UCSD-AML1 (cell line): ENCODE measurements at regions not wholly inside any gene's neighbourhood (a gene's known extent, or its start where the extent isn't known, plus 50 kb on each side); places are given as distances from the start of the nearest gene placed in this dataset.
"Not testable (repeated sequence)": the region's sequence is repeated elsewhere in the genome, so short reads cannot be mapped to it uniquely, and the experiment has no call there.

Experiments
- DNase-seq: peaks from one replicate; lab custom pipeline; 2025; ENCODE audit not compliant: unreplicated experiment; lab: John Stamatoyannopoulos, UW

GRCh38 chr3:31095255-31095654, 200.8 kb upstream of the GADL1 start:
- DNase-seq: no peak

GRCh38 chr3:31096661-31097395, 202.4 kb upstream of the GADL1 start:
- DNase-seq: no peak

DNA sequence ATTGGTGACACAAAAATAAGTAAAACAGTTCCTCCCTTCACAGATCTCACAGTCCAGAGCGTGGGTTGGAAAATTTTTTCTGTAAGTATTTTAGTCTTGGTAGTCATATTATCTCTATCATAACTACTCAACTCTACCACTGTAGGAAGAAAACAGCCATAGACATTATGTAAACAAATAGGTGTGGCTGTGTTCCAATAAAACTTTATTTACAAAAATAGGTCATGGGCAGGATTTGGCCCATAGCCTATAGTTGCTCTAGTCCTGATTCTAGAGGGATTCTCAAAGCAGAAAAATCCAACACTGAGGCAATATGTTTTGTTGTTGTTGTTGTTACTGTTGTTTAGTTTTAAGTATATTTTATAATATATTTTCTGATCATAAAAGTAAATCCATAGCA, 206.1 kb upstream of the GADL1 start:
- DNase-seq: no peak

- not testable (repeated sequence) for DNase-seq
These were observed 206.8 kb upstream of the GADL1 start for GRCh38 chr3:31101285-31101684.

DNA sequence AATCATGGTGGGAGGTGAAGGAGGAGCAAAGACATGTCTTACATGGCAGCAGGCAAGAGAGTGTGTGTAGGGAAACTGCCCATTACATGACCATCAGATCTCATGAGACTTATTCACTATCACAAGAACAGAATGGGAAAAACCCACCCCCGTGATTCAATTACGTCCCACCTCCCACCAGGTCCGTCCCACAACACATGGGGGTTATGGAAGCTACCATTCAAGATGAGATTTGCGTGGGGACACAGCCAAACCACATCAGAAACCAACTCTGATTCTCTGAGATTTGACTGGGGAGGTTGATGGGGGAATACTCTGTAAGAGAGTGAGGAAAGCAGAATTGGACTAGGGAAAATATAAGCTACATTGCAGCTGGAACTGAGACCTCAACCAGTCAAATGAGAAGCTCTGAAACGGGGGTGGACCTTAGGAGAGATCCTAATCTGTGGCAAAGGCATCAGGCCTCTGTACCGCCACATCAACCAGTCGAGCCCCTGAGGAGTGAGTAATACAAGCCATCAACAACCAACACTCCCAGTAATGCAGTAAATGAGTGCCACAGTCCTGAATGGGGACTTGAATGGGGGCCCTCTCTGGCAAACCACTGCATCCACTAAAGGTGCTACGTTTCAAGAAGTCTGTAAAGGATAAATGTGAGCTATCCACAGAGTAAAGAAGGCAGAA, 207.9 kb upstream of the GADL1 start:
- no peak for DNase-seq

GRCh38 chr3:31103181-31103580, 208.7 kb upstream of the GADL1 start:
- DNase-seq: no peak

DNA sequence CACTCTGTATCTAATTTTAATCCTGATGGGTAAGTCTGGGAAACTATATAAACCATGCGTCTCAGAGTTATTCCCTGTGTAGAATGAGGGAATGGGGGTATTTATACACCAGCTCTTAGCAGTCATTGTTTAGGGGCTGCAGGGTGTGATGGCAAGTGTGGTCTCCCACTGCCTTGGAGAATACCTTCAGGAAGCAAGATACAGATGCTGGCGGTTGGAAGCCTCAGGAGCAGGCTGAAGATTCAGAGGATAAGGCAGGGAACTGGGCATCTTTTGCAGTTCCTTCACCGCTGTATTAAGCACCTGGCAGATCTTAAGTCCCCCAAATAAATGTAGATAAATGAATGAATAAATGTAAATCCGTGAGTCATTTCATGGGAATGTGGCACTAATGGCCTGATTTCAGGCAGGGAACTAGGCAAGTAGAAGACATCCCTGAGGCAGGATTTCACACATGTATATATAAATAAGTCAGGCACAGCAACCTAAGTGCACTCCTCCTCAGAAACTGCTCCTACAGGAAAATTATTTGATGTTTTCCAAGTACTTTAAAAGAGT, 209.2 kb upstream of the GADL1 start:
- DNase-seq: no peak

- no peak for DNase-seq
These were observed 210.6 kb upstream of the GADL1 start for GRCh38 chr3:31105011-31105410.

- DNase-seq: no peak
These were observed 211.1 kb upstream of the GADL1 start for GRCh38 chr3:31105438-31106077.

DNA sequence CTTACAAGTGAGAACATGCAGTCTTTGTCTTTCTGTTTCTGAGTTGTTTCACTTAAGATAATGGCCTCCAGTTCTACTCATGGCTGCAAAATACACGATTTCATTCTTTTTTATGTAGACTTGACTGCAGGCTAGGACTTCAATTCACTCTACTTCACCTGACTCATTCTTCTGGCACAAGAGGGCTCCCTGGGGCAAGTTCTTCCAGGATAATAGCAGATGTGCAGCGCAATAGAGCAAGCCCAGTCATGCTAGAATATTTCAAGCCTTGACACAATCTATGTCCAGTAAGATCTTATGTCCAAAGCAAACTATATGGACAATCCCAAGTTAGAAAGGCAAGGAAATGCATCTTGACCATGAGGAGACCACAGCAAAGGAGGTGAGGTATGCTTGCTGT, 211.7 kb upstream of the GADL1 start:
- DNase-seq: no peak

- DNase-seq: no peak
These were observed 212.5 kb upstream of the GADL1 start for GRCh38 chr3:31106912-31107311.

GRCh38 chr3:31114929-31115283, 220.4 kb upstream of the GADL1 start:
- DNase-seq: no peak

DNA sequence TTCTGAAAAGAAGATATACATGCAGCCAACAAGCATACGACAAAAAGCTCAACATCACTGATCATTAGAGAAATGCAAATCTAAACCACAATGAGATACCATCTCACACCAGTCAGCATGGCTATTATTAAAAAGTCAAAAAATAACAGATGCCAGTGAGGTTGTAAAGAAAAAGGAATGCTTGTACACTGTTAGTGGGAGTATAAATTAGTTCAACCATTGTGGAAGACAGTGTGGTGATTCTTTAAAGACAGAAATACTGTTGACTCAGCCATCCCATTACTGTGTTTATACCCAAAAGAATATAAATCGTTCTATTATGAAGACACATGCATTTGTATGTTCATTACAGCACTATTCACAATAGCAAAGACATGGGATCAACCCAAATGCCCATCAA, 221.1 kb upstream of the GADL1 start:
- DNase-seq: not testable (repeated sequence)

DNA sequence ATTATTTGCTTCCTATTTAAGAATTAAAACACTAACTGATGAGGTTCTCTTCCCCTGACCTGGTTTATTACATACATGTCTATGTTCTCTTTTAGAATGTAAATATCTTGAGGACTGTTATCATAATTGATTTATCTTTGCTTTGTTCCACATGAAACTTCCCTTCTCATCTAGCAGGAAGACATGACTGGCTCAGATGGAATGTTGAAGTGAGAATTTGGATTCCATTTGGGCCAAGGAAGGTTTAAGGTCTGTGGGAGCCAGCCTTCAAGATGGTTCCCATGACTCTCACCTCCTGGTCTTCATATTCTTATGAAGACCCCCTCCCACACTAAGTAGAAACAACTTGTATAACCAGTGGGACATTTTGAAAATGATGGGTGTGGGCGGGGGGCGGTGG, 222.2 kb upstream of the GADL1 start:
- no peak for DNase-seq

GRCh38 chr3:31117854-31118253, 223.4 kb upstream of the GADL1 start:
- no peak for DNase-seq

- DNase-seq: no peak
These were observed 229.9 kb upstream of the GADL1 start for GRCh38 chr3:31124373-31124772.

GRCh38 chr3:31125413-31126020, 231.1 kb upstream of the GADL1 start:
- no peak for DNase-seq

GRCh38 chr3:31129241-31129640, 234.8 kb upstream of the GADL1 start:
- DNase-seq: no peak

- no peak for DNase-seq
These were observed 237.8 kb upstream of the GADL1 start for GRCh38 chr3:31132132-31132769.

DNA sequence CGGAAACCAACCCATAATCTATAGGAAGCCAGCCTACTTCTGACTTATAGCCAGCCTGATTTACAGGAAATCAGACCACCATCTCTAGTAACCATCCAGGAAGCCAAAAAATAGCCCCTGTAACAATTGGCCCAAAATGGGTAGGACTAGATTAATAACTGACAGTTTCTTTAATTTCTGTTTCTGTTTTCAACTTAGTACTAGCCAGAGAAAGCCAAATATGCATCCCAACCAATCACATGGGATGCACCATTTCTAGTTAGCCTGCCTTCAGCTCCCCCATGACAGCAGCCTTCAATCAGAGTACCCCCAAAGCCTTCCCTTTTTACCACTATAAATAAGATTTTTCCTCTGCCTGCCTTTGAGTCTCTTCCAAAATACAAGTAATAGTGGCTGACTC, 239.1 kb upstream of the GADL1 start:
- no peak for DNase-seq

DNA sequence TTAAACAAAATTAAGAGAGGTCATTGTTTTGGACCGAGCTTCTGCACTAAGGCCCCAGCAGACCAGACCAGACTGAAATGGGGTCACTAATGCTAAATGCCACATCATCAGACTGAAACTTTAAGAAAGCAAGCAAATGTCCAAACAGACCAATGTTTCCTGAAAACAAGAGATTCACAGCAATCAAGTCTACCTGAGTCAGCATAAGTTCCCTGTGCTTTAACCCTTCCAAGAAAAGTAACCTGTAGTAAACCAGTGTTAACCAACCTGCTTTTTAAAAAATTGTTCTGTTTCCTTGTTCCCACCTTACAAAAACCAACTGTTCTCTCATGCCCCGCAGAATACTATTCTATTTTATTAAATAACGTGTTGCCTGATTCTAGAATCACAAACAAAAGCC, 241.1 kb upstream of the GADL1 start:
- no peak for DNase-seq
